ENCODE measurements at regions not wholly inside any gene's neighbourhood (a gene's known extent, or its start where the extent isn't known, plus 50 kb on each side); places are given as distances from the start of the nearest gene placed in this dataset.

GRCh38 chr4:95761426-95761825 lies 78.5 kb upstream of the PDHA2 start:
- TF ChIP-seq ZNF292 (tag by site-specific recombination; IDR thresholded peaks at IDR 0.05; ENCODE audit: borderline replicate concordance, low read depth) (no peak), YY1 (tag by site-specific recombination; IDR thresholded peaks at IDR 0.05) (no peak), ZNF785 (tag by site-specific recombination; IDR thresholded peaks at IDR 0.05) (no peak), ZNF146 (tag by site-specific recombination; IDR thresholded peaks at IDR 0.05) (no peak)

All from HEK293 (cell line).